Stimulated activated CD8-positive, alpha-beta memory T cell treated with anti-CD3 and anti-CD28 coated beads, Interleukin-7, amount 100 ng/mL, for 24 hours (primary cell): ENCODE measurements at regions not wholly inside any gene's neighbourhood (a gene's known extent, or its start where the extent isn't known, plus 50 kb on each side); places are given as distances from the start of the nearest gene placed in this dataset.

Experiments
- DNase-seq: peaks from one replicate; pipeline ENCODE4 v3.0.0-alpha.2; 2020; ENCODE audit warnings: low read depth

- DNase-seq: no peak
Measured at GRCh38 chr9:16099732-16100536, 547.1 kb downstream of the CCDC171 start.

GRCh38 chr9:16100537-16101091, 547.8 kb downstream of the CCDC171 start:
- DNase-seq: no peak

- DNase-seq: no peak
Measured at GRCh38 chr9:16102154-16102553, 549.3 kb downstream of the CCDC171 start.

- no peak for DNase-seq
Measured at GRCh38 chr9:16103620-16104397, 551.0 kb downstream of the CCDC171 start.

GRCh38 chr9:16105168-16106020, 552.6 kb downstream of the CCDC171 start:
- DNase-seq: no peak

- no peak for DNase-seq
Measured at GRCh38 chr9:16106021-16106571, 553.3 kb downstream of the CCDC171 start.

- DNase-seq: no peak
Measured at GRCh38 chr9:16112116-16112515, 559.3 kb downstream of the CCDC171 start.

- no peak for DNase-seq
Measured at GRCh38 chr9:16115994-16116393, 563.2 kb downstream of the CCDC171 start.

- DNase-seq: no peak
Measured at GRCh38 chr9:16118043-16118442, 565.2 kb downstream of the CCDC171 start.

- no peak for DNase-seq
Measured at GRCh38 chr9:16119261-16120230, 566.7 kb downstream of the CCDC171 start.

GRCh38 chr9:16120231-16120641, 567.4 kb downstream of the CCDC171 start:
- no peak for DNase-seq

GRCh38 chr9:16120727-16121126, 567.9 kb downstream of the CCDC171 start:
- DNase-seq: no peak

GRCh38 chr9:16121168-16121567, 568.3 kb downstream of the CCDC171 start:
- DNase-seq: no peak

- no peak for DNase-seq
Measured at GRCh38 chr9:16121601-16122286, 568.9 kb downstream of the CCDC171 start.

- no peak for DNase-seq
Measured at GRCh38 chr9:16125629-16126028, 572.8 kb downstream of the CCDC171 start.

- DNase-seq: no peak
Measured at GRCh38 chr9:16126042-16126441, 573.2 kb downstream of the CCDC171 start.

GRCh38 chr9:16128003-16128402, 575.2 kb downstream of the CCDC171 start:
- no peak for DNase-seq

GRCh38 chr9:16131264-16131663, 578.4 kb downstream of the CCDC171 start:
- DNase-seq: no peak

GRCh38 chr9:16132513-16132912, 579.7 kb downstream of the CCDC171 start:
- DNase-seq: no peak

GRCh38 chr9:16133032-16133431, 580.2 kb downstream of the CCDC171 start:
- DNase-seq: no peak
